ENCODE measurements at regions not wholly inside any gene's neighbourhood (a gene's known extent, or its start where the extent isn't known, plus 50 kb on each side); places are given as distances from the start of the nearest gene placed in this dataset.

DNA sequence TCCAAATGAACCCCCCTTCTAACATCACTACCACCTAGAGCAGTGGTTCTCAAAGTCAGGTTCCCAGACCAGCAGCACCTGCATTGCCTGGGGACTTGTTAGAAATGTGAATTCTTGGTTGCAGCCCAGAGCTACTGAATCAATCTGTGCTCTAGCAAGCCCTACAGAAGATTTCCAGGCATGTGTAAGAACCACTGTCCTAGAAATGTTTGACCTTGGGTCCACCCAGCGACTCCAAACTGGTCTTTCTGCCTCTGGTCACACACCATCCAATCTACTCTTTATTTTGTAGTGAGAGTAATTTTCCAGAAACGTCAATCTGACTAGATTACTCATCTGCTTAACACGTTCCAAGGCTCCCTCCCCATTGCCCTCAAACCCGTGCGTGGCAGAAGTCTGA lies 169.9 kb downstream of the HAPSTR1 start:
- H3K4me3 ChIP-seq, result no peak overlapping the region
- no peaks in the 10 kb centered on the region for H3K27me3 ChIP-seq (replicated peaks; ENCODE audit: insufficient read depth)
- H3K36me3 ChIP-seq, result no peaks in the 10 kb centered on the region
- ATAC-seq (ENCODE audit: insufficient number of reproducible peaks, low FRiP score, low read depth) (no peak), DNase-seq (ENCODE audit: low spot score) (no peak)
- no peaks in the 10 kb centered on the region for H3K9me3 ChIP-seq
- H3K4me1 ChIP-seq (ENCODE audit: control insufficient read depth in 1 of 2, low read depth in 2 of 2), result peaks cover 0 to 22% of the 10 kb centered on the region in 2 donors
- TF ChIP-seq CTCF (IDR thresholded peaks at IDR 0.05), result no peak
- H3K27ac ChIP-seq, result no peak overlapping the region

DNA sequence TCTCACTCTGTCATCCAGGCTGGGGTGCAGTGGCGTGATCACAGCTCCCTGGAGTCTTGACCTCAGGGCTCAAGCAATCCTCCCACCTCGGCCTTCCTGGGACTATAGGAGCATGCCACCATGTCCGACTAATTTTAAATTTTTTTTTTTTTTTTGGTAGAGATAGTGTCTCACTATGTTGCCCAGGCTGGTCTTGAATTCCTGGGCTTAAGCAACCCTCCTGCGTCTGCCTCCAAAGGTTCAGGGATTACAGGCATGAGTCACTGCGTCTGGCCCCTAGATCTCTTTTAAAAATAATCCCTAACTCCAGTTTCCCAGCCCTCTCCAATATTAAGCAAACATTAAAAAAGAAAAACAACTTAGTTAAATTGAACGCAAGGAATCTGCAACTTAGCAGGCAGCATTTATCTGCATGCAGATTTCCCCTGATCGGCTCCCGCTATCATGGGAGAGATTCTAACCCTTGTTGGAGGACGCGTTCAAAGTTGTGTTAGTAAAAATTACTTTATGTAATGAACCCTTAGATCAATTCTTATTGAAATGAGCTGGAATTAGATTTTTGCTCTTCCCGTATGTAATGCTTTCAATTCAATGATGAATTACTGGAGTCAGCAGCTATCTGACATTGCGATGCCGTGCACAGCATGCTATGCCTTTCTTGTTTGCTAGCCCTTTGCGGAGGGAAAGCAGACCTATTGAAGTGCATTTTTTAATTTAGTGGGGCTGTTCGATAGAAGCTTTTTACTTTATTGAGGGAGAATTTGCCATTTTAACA lies 171.7 kb downstream of the HAPSTR1 start:
- H3K4me3 ChIP-seq, result no peak overlapping the region
- no peak for DNase-seq (ENCODE audit: low spot score)
- ATAC-seq (ENCODE audit: insufficient number of reproducible peaks, low FRiP score, low read depth), result no peak
- H3K27ac ChIP-seq, result no peak overlapping the region
- no peaks in the 10 kb centered on the region for H3K36me3 ChIP-seq
- no peak for TF ChIP-seq CTCF (IDR thresholded peaks at IDR 0.05)
- H3K4me1 ChIP-seq (ENCODE audit: control insufficient read depth in 1 of 2, low read depth in 2 of 2), result peaks cover 0 to 22% of the 10 kb centered on the region in 2 donors
- no peaks in the 10 kb centered on the region for H3K9me3 ChIP-seq
- no peaks in the 10 kb centered on the region for H3K27me3 ChIP-seq (replicated peaks; ENCODE audit: insufficient read depth)

DNA sequence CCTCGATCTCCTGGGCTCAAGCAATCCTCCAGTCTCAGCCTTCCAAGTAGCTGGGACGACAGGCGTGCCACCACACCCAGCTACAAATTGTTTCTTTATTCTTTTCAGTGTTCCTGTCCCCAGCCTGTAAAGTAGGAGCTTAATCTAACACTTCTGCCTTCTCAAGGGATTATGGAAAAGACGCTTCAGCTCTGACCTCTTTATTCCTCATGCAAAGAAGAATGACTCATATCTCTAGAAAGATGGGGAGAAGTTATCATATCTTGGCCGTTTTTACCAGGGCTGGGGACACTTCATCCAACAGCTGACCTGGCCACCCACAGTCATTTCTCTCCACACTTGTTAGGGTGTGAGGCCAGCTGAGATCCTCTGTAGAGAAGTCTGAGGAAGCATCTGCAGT lies 172.6 kb downstream of the HAPSTR1 start:
- no peak overlapping the region for H3K27ac ChIP-seq
- TF ChIP-seq CTCF (IDR thresholded peaks at IDR 0.05), result no peak
- DNase-seq (ENCODE audit: low spot score) (no peak), ATAC-seq (ENCODE audit: insufficient number of reproducible peaks, low FRiP score, low read depth) (no peak)
- H3K27me3 ChIP-seq (replicated peaks; ENCODE audit: insufficient read depth), result no peaks in the 10 kb centered on the region
- H3K36me3 ChIP-seq, result no peaks in the 10 kb centered on the region
- no peaks in the 10 kb centered on the region for H3K9me3 ChIP-seq
- H3K4me1 ChIP-seq (ENCODE audit: control insufficient read depth in 1 of 2, low read depth in 2 of 2), result peaks cover 0 to 22% of the 10 kb centered on the region in 2 donors
- H3K4me3 ChIP-seq, result no peak overlapping the region

DNA sequence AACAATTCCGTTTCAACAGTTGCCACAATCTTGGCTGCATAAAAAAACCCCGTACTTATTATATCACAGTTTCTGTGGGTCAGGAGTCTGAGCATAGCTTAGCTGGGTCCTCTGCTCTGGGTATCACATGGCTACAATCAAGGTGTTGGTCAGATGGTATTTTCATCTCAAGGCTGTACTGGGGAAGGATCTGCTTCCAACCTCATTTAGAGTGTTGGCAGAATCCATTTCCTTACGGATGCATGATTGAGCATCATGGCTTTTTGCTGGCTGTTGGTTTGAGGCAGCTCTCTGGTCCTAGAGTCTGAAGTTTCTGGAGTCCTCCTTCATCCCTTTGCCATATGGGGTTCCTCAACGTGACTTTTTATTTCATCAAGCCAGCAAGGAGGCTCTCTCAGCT lies 177.0 kb downstream of the HAPSTR1 start:
- H3K36me3 ChIP-seq, result no peaks in the 10 kb centered on the region
- no peak for DNase-seq (ENCODE audit: low spot score)
- H3K4me3 ChIP-seq, result no peak overlapping the region
- no peak for ATAC-seq (ENCODE audit: insufficient number of reproducible peaks, low FRiP score, low read depth)
- no peaks in the 10 kb centered on the region for H3K9me3 ChIP-seq
- no peaks in the 10 kb centered on the region for H3K4me1 ChIP-seq (ENCODE audit: control insufficient read depth in 1 of 2, low read depth in 2 of 2)
- no peak for TF ChIP-seq CTCF (IDR thresholded peaks at IDR 0.05)
- H3K27ac ChIP-seq, result no peak overlapping the region
- H3K27me3 ChIP-seq (replicated peaks; ENCODE audit: insufficient read depth), result no peaks in the 10 kb centered on the region

DNA sequence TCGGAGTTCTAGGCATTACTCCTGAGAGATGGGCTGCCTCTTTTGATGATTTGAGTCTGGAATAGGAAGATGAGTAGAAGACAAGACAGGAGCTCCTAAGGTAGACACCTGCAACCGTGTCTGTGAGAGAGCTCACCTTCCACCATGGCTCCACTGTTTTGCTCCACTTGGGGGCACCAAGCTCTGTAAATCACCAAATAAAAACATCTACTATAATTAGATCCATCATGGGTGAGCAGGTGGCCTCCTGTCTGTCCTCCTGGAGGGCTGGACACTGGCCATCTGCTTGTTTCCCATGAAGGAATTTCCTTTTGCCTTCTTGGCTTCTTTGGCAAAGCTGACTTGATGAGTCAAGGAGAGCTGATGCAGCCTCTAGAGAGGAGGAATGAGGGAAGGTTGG lies 179.0 kb downstream of the HAPSTR1 start:
- no peak for ATAC-seq (ENCODE audit: insufficient number of reproducible peaks, low FRiP score, low read depth)
- no peaks in the 10 kb centered on the region for H3K9me3 ChIP-seq
- no peaks in the 10 kb centered on the region for H3K36me3 ChIP-seq
- no peaks in the 10 kb centered on the region for H3K4me1 ChIP-seq (ENCODE audit: control insufficient read depth in 1 of 2, low read depth in 2 of 2)
- H3K27ac ChIP-seq, result no peak overlapping the region
- DNase-seq (ENCODE audit: low spot score), result no peak
- H3K27me3 ChIP-seq (replicated peaks; ENCODE audit: insufficient read depth), result no peaks in the 10 kb centered on the region
- no peak for TF ChIP-seq CTCF (IDR thresholded peaks at IDR 0.05)
- no peak overlapping the region for H3K4me3 ChIP-seq
